Fibroblast of lung (primary cell): ENCODE measurements at regions not wholly inside any gene's neighbourhood (a gene's known extent, or its start where the extent isn't known, plus 50 kb on each side); places are given as distances from the start of the nearest gene placed in this dataset.

ENCODE experiments used
- EZH2 ChIP-seq: IDR thresholded peaks from 2 replicates; pipeline ENCODE4 v1.5.1; 2012; ENCODE audit warnings: low read length, control low read depth, mild to moderate bottlenecking; ENCODE audit errors: missing control alignments
- TF ChIP-seq, protein P1 (sequence below), 2 donors: IDR thresholded peaks in 1 of 2; conservative IDR thresholded peaks in 1 of 2; 1 replicate in 1 of 2; 2 replicates in 1 of 2; pipeline ENCODE4 v1.5.1; 2011 to 2012; ENCODE audit warnings: low read length in 2 of 2, control low read depth in 1 of 2, inconsistent platforms in 1 of 2, low read depth in 1 of 2, mild to moderate bottlenecking in 1 of 2

DNA sequence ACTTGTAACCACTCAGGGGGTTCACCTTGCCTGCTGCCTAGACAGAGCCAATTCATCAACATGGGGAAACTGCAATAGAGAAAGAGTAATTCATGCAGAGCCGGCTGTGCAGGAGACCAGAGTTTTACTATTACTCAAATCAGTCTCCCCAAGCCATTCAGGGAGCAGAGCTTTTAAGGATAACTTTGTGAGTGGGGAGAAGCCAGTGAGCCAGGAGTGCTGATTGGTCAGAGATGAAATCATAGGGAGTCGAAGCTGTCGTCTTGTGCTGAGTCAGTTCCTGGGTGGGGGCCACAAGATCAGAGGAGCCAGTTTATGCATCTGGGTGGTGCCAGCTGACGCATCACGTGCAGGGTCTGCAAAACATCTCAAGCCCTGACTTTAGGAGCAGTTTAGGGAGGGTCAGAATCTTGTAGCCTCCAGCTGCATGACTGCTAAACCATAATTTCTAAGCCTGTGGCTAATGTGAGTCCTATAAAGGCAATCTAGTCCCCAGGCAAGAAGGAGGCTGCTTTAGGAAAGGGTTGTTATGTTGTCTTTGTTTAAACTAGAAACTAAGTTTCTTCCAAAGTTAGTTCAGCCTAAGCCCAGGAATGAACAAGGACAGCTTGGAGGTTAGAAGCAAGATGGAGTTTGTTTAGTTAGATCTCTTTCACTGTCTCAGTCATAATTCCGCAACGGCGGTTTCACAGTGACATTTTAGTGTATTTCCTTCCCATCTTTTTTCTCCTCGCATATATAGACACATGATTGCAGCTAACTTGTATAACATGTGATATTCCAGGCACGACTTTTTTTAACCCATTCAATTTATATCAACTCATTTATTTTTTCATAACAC, 68.9 kb upstream of the NCOR2 start:
- TF ChIP-seq, protein P1, sequence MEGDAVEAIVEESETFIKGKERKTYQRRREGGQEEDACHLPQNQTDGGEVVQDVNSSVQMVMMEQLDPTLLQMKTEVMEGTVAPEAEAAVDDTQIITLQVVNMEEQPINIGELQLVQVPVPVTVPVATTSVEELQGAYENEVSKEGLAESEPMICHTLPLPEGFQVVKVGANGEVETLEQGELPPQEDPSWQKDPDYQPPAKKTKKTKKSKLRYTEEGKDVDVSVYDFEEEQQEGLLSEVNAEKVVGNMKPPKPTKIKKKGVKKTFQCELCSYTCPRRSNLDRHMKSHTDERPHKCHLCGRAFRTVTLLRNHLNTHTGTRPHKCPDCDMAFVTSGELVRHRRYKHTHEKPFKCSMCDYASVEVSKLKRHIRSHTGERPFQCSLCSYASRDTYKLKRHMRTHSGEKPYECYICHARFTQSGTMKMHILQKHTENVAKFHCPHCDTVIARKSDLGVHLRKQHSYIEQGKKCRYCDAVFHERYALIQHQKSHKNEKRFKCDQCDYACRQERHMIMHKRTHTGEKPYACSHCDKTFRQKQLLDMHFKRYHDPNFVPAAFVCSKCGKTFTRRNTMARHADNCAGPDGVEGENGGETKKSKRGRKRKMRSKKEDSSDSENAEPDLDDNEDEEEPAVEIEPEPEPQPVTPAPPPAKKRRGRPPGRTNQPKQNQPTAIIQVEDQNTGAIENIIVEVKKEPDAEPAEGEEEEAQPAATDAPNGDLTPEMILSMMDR (conservative IDR thresholded peaks at IDR 0.05 in 1 of 2, IDR thresholded peaks at IDR 0.05 in 1 of 2; ENCODE audit: low read depth in 1 of 2, low read length in 2 of 2), result no peak
- no peak for TF ChIP-seq EZH2
